ENCODE measurements at regions not wholly inside any gene's neighbourhood (a gene's known extent, or its start where the extent isn't known, plus 50 kb on each side); places are given as distances from the start of the nearest gene placed in this dataset.

DNA sequence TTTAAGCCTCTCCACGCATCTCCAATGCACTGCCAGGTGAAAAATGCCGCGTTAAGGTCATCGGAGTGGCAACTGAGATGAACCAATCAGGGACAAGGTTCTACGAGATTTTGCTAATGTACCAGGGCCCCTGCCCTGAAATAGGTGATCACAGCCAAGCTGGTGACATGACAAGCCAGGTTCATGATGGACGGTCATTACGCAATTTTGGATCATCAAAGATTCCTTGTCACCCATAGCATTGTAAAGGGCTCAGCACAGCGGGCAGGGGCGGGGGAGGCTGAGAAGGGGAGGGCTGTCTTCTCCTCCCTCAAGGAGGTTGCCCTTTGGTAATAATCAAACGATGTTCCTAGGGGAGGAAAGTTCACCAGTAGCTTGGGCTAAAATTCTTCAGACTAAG, 475.5 kb downstream of the NPHP4 start:
- SMC1A ChIA-PET (ENCODE audit: uncharacterized antibody, unreplicated experiment) = no interaction called here
- intact Hi-C loops (cut with micrococcal nuclease; ENCODE audit: unreplicated experiment) = no loop called here
- no TSS peak for BruUV-seq (replicated peaks)

More for the DNA sequence above, 475.5 kb downstream of the NPHP4 start:
- no peak overlapping the region for H3K27ac ChIP-seq (ENCODE audit: control insufficient read depth, insufficient read depth)
- H3K4me2 ChIP-seq (ENCODE audit: control insufficient read depth, insufficient read depth) = no peak overlapping the region
- FAIRE-seq (no peak), DNase-seq (ENCODE audit: low read depth, low spot score) (no peak), ATAC-seq (no peak)
- in situ Hi-C loops (cut with MboI) = loop anchor here (25.0 kb wide), 1 partner anchor 821 kb away; no protein-coding TSS in a partner anchor
- H3K79me2 ChIP-seq (ENCODE audit: control insufficient read depth, insufficient read depth, low read length) = no peaks in the 10 kb centered on the region
- no peak overlapping the region for H3K4me3 ChIP-seq
- H3K9ac ChIP-seq (ENCODE audit: control insufficient read depth, insufficient read depth, low read length) = no peak overlapping the region
- POLR2A ChIA-PET = no interaction called here
- no peak overlapping the region for H2AFZ ChIP-seq (ENCODE audit: control insufficient read depth, low read depth, low read length)
- H3K36me3 ChIP-seq (ENCODE audit: control insufficient read depth in 2 of 2, insufficient read depth in 2 of 2, low read length in 1 of 2) = no peaks in the 10 kb centered on the region
- CTCF ChIA-PET = no interaction called here
- no peaks in the 10 kb centered on the region for H3K27me3 ChIP-seq (replicated peaks in 1 of 2; ENCODE audit: control insufficient read depth in 2 of 2, insufficient read depth in 2 of 2, low read length in 1 of 2)
- no peaks in the 10 kb centered on the region for H3K4me1 ChIP-seq (ENCODE audit: control insufficient read depth, insufficient read depth, low read length)
- 46% methylated on average over 10 of the region's 10 CpGs for WGBS (ENCODE audit: insufficient coverage, insufficient replicate concordance, low lambda C conversion rate, missing lambda C conversion rate)
- TF ChIP-seq, protein P1, sequence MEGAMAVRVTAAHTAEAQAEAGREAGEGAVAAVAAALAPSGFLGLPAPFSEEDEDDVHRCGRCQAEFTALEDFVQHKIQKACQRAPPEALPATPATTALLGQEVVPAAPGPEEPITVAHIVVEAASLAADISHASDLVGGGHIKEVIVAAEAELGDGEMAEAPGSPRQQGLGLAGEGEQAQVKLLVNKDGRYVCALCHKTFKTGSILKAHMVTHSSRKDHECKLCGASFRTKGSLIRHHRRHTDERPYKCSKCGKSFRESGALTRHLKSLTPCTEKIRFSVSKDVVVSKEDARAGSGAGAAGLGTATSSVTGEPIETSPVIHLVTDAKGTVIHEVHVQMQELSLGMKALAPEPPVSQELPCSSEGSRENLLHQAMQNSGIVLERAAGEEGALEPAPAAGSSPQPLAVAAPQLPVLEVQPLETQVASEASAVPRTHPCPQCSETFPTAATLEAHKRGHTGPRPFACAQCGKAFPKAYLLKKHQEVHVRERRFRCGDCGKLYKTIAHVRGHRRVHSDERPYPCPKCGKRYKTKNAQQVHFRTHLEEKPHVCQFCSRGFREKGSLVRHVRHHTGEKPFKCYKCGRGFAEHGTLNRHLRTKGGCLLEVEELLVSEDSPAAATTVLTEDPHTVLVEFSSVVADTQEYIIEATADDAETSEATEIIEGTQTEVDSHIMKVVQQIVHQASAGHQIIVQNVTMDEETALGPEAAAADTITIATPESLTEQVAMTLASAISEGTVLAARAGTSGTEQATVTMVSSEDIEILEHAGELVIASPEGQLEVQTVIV (IDR thresholded peaks at IDR 0.05; ENCODE audit: borderline replicate concordance, partially characterized antibody) = no peak
- TF ChIP-seq ZNF622 (IDR thresholded peaks at IDR 0.05) (no peak), SMARCA5 (IDR thresholded peaks at IDR 0.05) (no peak), E2F4 (IDR thresholded peaks at IDR 0.05; ENCODE audit: low read depth, low read length) (no peak), EZH2 (IDR thresholded peaks at IDR 0.05; ENCODE audit: borderline replicate concordance, control insufficient read depth, low read depth, low read length) (no peak), MEF2A (IDR thresholded peaks at IDR 0.05; ENCODE audit: insufficient read depth, low read depth, low read length) (no peak), MLLT1 (IDR thresholded peaks at IDR 0.05) (no peak), CBFB (IDR thresholded peaks at IDR 0.05; ENCODE audit: low read depth) (no peak), BCL11A (IDR thresholded peaks at IDR 0.05; ENCODE audit: low read depth, low read length) (no peak), RCOR1 (conservative IDR thresholded peaks at IDR 0.05; ENCODE audit: low read depth, low read length) (no peak), YY1 (IDR thresholded peaks at IDR 0.05; ENCODE audit: low read depth, low read length) (no peak), ZNF384 (IDR thresholded peaks at IDR 0.05; ENCODE audit: borderline replicate concordance, low read depth, low read length) (no peak), SUZ12 (IDR thresholded peaks at IDR 0.05; ENCODE audit: unreplicated experiment) (no peak)
- TF ChIP-seq, protein P2, sequence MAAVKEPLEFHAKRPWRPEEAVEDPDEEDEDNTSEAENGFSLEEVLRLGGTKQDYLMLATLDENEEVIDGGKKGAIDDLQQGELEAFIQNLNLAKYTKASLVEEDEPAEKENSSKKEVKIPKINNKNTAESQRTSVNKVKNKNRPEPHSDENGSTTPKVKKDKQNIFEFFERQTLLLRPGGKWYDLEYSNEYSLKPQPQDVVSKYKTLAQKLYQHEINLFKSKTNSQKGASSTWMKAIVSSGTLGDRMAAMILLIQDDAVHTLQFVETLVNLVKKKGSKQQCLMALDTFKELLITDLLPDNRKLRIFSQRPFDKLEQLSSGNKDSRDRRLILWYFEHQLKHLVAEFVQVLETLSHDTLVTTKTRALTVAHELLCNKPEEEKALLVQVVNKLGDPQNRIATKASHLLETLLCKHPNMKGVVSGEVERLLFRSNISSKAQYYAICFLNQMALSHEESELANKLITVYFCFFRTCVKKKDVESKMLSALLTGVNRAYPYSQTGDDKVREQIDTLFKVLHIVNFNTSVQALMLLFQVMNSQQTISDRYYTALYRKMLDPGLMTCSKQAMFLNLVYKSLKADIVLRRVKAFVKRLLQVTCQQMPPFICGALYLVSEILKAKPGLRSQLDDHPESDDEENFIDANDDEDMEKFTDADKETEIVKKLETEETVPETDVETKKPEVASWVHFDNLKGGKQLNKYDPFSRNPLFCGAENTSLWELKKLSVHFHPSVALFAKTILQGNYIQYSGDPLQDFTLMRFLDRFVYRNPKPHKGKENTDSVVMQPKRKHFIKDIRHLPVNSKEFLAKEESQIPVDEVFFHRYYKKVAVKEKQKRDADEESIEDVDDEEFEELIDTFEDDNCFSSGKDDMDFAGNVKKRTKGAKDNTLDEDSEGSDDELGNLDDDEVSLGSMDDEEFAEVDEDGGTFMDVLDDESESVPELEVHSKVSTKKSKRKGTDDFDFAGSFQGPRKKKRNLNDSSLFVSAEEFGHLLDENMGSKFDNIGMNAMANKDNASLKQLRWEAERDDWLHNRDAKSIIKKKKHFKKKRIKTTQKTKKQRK (IDR thresholded peaks at IDR 0.05; ENCODE audit: low read depth, low read length) = no peak
- RAD21 ChIA-PET (ENCODE audit: unreplicated experiment) = no interaction called here
- H4K20me1 ChIP-seq (ENCODE audit: control insufficient read depth, insufficient read depth) = no peaks in the 10 kb centered on the region
- H3K9me3 ChIP-seq (replicated peaks; ENCODE audit: control insufficient read depth, insufficient read depth, low read length) = no peaks in the 10 kb centered on the region
